IMR-90 (cell line): ENCODE measurements at regions not wholly inside any gene's neighbourhood (a gene's known extent, or its start where the extent isn't known, plus 50 kb on each side); places are given as distances from the start of the nearest gene placed in this dataset.

Experiments used
- ATAC-seq: fragments of 200-7000 bp; cut with Tn5 transposase; 2 replicates; pipeline ENCODE4 v1.9.1; 2020; ENCODE audit warnings: low read depth, mild to moderate bottlenecking, moderate library complexity
- BruUV-seq: library from RNA; stranded (reverse); fragments of 400-500 nt; replicated peaks from 2 replicates; lab custom pipeline; 2021; lab: Mats Ljungman, UMichigan
- CTCF ChIA-PET: fragments of 300-600 bp; formaldehyde crosslinking; extraction: SDS; loops from one replicate; lab custom pipeline; 2021; ENCODE audit warnings: antibody characterized with exemption; lab: Yijun Ruan, JAX
- POLR2A ChIA-PET: fragments of 300-600 bp; sonication (Branson Sonifier 250); formaldehyde crosslinking; loops from one replicate; lab custom pipeline; 2022; ENCODE audit warnings: antibody characterized with exemption; ENCODE audit not compliant: unreplicated experiment; lab: Charles Lee
- DNase-seq: peaks from one replicate; pipeline ENCODE4 v3.0.0; 2013
- H2AFZ ChIP-seq: replicated peaks from 2 replicates; pipeline ENCODE3; 2013; ENCODE audit warnings: low read length, mild to moderate bottlenecking; ENCODE audit not compliant: poor library complexity
- H2AK5ac ChIP-seq: 2 replicates; pipeline ENCODE4 v1.6.1; 2013; ENCODE audit warnings: low read depth, low read length, inconsistent platforms
- H2AK9ac ChIP-seq: replicated peaks from 2 replicates; pipeline ENCODE3; 2013; ENCODE audit warnings: mild to moderate bottlenecking, low read depth, low read length, moderate library complexity; ENCODE audit not compliant: poor library complexity
- H2BK120ac ChIP-seq: 2 replicates; pipeline ENCODE4 v1.6.1; 2013; ENCODE audit warnings: low read depth, low read length, inconsistent platforms
- H2BK15ac ChIP-seq: 3 replicates; pipeline ENCODE4 v1.6.1; 2013; ENCODE audit warnings: low read depth, low read length, inconsistent platforms
- H2BK20ac ChIP-seq: 2 replicates; pipeline ENCODE4 v1.6.1; 2013; ENCODE audit warnings: low read depth, mild to moderate bottlenecking, inconsistent platforms, low read length, moderate library complexity
- H2BK5ac ChIP-seq: 2 replicates; pipeline ENCODE4 v1.6.1; 2013; ENCODE audit warnings: mild to moderate bottlenecking, low read depth, low read length, inconsistent platforms; ENCODE audit not compliant: poor library complexity, severe bottlenecking
- H3K14ac ChIP-seq: replicated peaks from 2 replicates; pipeline ENCODE4 v1.6.1; 2013; ENCODE audit warnings: low read depth, low read length, inconsistent platforms
- H3K18ac ChIP-seq: 2 replicates; pipeline ENCODE4 v1.6.1; 2013; ENCODE audit warnings: low read depth, low read length, control low read depth
- H3K23ac ChIP-seq: 2 replicates; pipeline ENCODE4 v1.6.1; 2013; ENCODE audit warnings: low read depth, low read length, inconsistent platforms
- H3K27ac ChIP-seq: 2 replicates; pipeline ENCODE4 v1.5.1; 2013; ENCODE audit warnings: mild to moderate bottlenecking, control low read depth, low read length; ENCODE audit not compliant: insufficient read depth
- H3K27me3 ChIP-seq: 2 replicates; pipeline ENCODE4 v1.6.1; 2013; ENCODE audit warnings: low read length; ENCODE audit not compliant: control insufficient read depth, insufficient read depth
- H3K36me3 ChIP-seq: 2 replicates; pipeline ENCODE4 v1.6.1; 2013; ENCODE audit warnings: low read length, mixed read lengths; ENCODE audit not compliant: control insufficient read depth, insufficient read depth
- H3K4ac ChIP-seq: 2 replicates; pipeline ENCODE4 v1.6.1; 2013; ENCODE audit warnings: low read depth, low read length, inconsistent platforms
- H3K4me1 ChIP-seq: 2 replicates; pipeline ENCODE4 v1.6.1; 2013; ENCODE audit warnings: low read length, mixed read lengths; ENCODE audit not compliant: control insufficient read depth, insufficient read depth
- H3K4me2 ChIP-seq: 2 replicates; pipeline ENCODE4 v1.6.1; 2013; ENCODE audit warnings: low read depth, mild to moderate bottlenecking, control low read depth, low read length, moderate library complexity
- H3K4me3 ChIP-seq: 2 replicates; pipeline ENCODE4 v1.5.1; 2013; ENCODE audit warnings: low read depth, mild to moderate bottlenecking, control low read depth, low read length, moderate library complexity; ENCODE audit not compliant: insufficient read depth
- H3K56ac ChIP-seq: 2 replicates; pipeline ENCODE4 v1.6.1; 2013; ENCODE audit warnings: low read length, inconsistent platforms; ENCODE audit not compliant: insufficient read depth; ENCODE audit errors: extremely low read depth
- H3K79me1 ChIP-seq, 2 experiments: 2 replicates each; pipeline ENCODE4 v1.6.1; 2013; ENCODE audit warnings: low read length in 2 of 2, inconsistent platforms in 1 of 2, low read depth in 1 of 2
- H3K9ac ChIP-seq: 2 replicates; pipeline ENCODE4 v1.6.1; 2013; ENCODE audit warnings: low read depth, low read length, control low read depth
- H3K9me1 ChIP-seq: 2 replicates; pipeline ENCODE4 v1.6.1; 2013; ENCODE audit warnings: low read length, inconsistent platforms; ENCODE audit not compliant: insufficient read depth
- H3K9me3 ChIP-seq: 2 replicates; pipeline ENCODE4 v1.6.1; 2013; ENCODE audit warnings: low read length; ENCODE audit not compliant: control insufficient read depth, insufficient read depth
- H4K20me1 ChIP-seq: 2 replicates; pipeline ENCODE4 v1.6.1; 2013; ENCODE audit warnings: low read length, inconsistent platforms; ENCODE audit not compliant: insufficient read depth
- H4K5ac ChIP-seq: 2 replicates; pipeline ENCODE4 v1.6.1; 2013; ENCODE audit warnings: mild to moderate bottlenecking, low read depth, low read length, control low read depth
- H4K8ac ChIP-seq, 2 experiments: 2 replicates each; pipeline ENCODE4 v1.6.1; 2013; ENCODE audit warnings: low read depth in 2 of 2, low read length in 2 of 2, control low read depth in 1 of 2, inconsistent platforms in 1 of 2
- H4K91ac ChIP-seq: 2 replicates; pipeline ENCODE4 v1.6.1; 2013; ENCODE audit warnings: low read depth, low read length, inconsistent platforms; ENCODE audit not compliant: insufficient read depth
- CTCF ChIP-seq: conservative IDR thresholded peaks from 2 replicates; pipeline ENCODE4 v1.5.1; 2012; ENCODE audit warnings: mild to moderate bottlenecking, low read depth, low read length, improper control_type of control experiment
- ELK1 ChIP-seq: fragments of 150-350 bp; IDR thresholded peaks from 2 replicates; pipeline ENCODE4 v1.6.1; 2016; ENCODE audit warnings: low read depth, mild to moderate bottlenecking, low read length, moderate library complexity, borderline replicate concordance
- RAD21 ChIP-seq: IDR thresholded peaks from 2 replicates; pipeline ENCODE4 v1.6.1; 2012; ENCODE audit warnings: low read length, improper control_type of control experiment
- SMC3 ChIP-seq: fragments of 150-350 bp; IDR thresholded peaks from 2 replicates; pipeline ENCODE4 v1.6.1; 2016; ENCODE audit warnings: low read depth, mild to moderate bottlenecking, antibody characterized with exemption, low read length, moderate library complexity
- WGBS, 2 experiments: methylation state at CpG; one replicate each; pipeline versions ENCODE4 v1.1.5 to v1.1.7; 2013; ENCODE audit warnings: missing lambda C conversion rate in 2 of 2; ENCODE audit not compliant: insufficient read length in 1 of 2; ENCODE audit errors: extremely low coverage in 2 of 2; 5-methylcytosine and 5-hydroxymethylcytosine counted together
- dilution Hi-C: fragments of 300-500 bp; cut with HindIII; formaldehyde crosslinking; loops from one replicate; pipeline ENCODE4 v1.14.3; 2018; ENCODE audit warnings: low sequenced_read_pairs; ENCODE audit not compliant: unreplicated experiment
- in situ Hi-C: fragments of 300-500 bp; cut with MboI; formaldehyde crosslinking; loops from 3 replicates; pipeline ENCODE4 v1.14.3; 2019; ENCODE audit warnings: low sequenced_read_pairs, inconsistent platforms, mixed read lengths
- intact Hi-C: fragments of 100-400 bp; cut with micrococcal nuclease; formaldehyde crosslinking; loops from 2 replicates; pipeline ENCODE4 v1.10.0; 2022

- in situ Hi-C loops: loop anchor here (5.0 kb wide), 1 partner anchor 195 kb away; no protein-coding TSS in a partner anchor
These were observed 125.7 kb upstream of the CXADR start for GRCh38 chr21:17387030-17387617.

More at GRCh38 chr21:17387030-17387617, 125.7 kb upstream of the CXADR start:
- Histone ChIP-seq H3K9ac (no peak overlapping the region), H2BK5ac (no peak overlapping the region), H4K91ac (no peak overlapping the region), H4K8ac (no peak overlapping the region), H4K5ac (no peak overlapping the region), H3K9me1 (0 out of 2 replicates have a peak, but pooled peaks cover 2% of the 10 kb centered on the region), H3K4me2 (no peak overlapping the region), H3K4ac (no peak overlapping the region), H2BK15ac (no peak overlapping the region), H3K27me3 (no peaks in the 10 kb centered on the region), H4K20me1 (no peaks in the 10 kb centered on the region), H2BK120ac (no peak overlapping the region), H2BK20ac (no peak overlapping the region), H3K36me3 (no peaks in the 10 kb centered on the region), H2AFZ (no peak overlapping the region), H3K23ac (no peak overlapping the region), H3K4me1 (no peaks in the 10 kb centered on the region), H2AK5ac (no peak overlapping the region), H3K27ac (no peak overlapping the region), H3K18ac (no peak overlapping the region), H2AK9ac (no peak overlapping the region), H3K14ac (no peak overlapping the region), H3K79me1 (no peaks in the 10 kb centered on the region), H3K4me3 (no peak overlapping the region), H3K56ac (no peak overlapping the region), H3K9me3 (no peaks in the 10 kb centered on the region)
- BruUV-seq: no TSS peak
- dilution Hi-C loops (no loop called here), intact Hi-C loops (loop anchor here (1.0 kb wide), 2 partner anchors 167 to 199 kb away; no protein-coding TSS in a partner anchor)
- DNase-seq: peak; percentile 59
- ChIA-PET CTCF (interaction anchor here (0.6 to 3.4 kb wide), 11 partner anchors 16 to 407 kb away, joined by 3 to 28 read pairs (median 3); no protein-coding TSS in a partner anchor), POLR2A (no interaction called here)
- peak; percentile 87 for TF ChIP-seq CTCF
- peak; percentile 88 for TF ChIP-seq RAD21
- peak; percentile 91 for TF ChIP-seq SMC3
- TF ChIP-seq ELK1: no peak
- WGBS, 2 experiments: no CpG with 5 or more reads among the region's 7 CpGs
- ATAC-seq: peak; percentile 64
